ENCODE measurements at regions not wholly inside any gene's neighbourhood (a gene's known extent, or its start where the extent isn't known, plus 50 kb on each side); places are given as distances from the start of the nearest gene placed in this dataset.
"Not testable (repeated sequence)": the region's sequence is repeated elsewhere in the genome, so short reads cannot be mapped to it uniquely, and the experiment has no call there.

- Histone ChIP-seq H3K27ac (ENCODE audit: low read depth in 1 of 2, low read length in 1 of 2) (no peak overlapping the region), H3K36me3 (ENCODE audit: control insufficient read depth in 2 of 2, insufficient read depth in 2 of 2, low read length in 1 of 2) (no peaks in the 10 kb centered on the region), H3K4me3 (ENCODE audit: low read length in 2 of 2) (no peak overlapping the region), H3K9me3 (ENCODE audit: control insufficient read depth in 2 of 2, insufficient read depth in 1 of 2, low read length in 1 of 2) (no peaks in the 10 kb centered on the region), H3K4me1 (ENCODE audit: control insufficient read depth in 2 of 2, insufficient read depth in 2 of 2, low read length in 2 of 2) (no peaks in the 10 kb centered on the region), H3K27me3 (ENCODE audit: control insufficient read depth in 2 of 2, insufficient read depth in 1 of 2, low read length in 1 of 2) (no peaks in the 10 kb centered on the region)
- DNase-seq (ENCODE audit: low read depth in 6 of 9, low spot score in 9 of 9) = no peak
- 98% methylated on average over 4 of the region's 4 CpGs for WGBS
Measured at GRCh38 chr7:36055207-36055606, 97.8 kb upstream of the EEPD1 start.

GRCh38 chr7:36057323-36057722 is 95.7 kb upstream of the EEPD1 start:
- Histone ChIP-seq H3K27ac (ENCODE audit: low read depth in 1 of 2, low read length in 1 of 2) (no peak overlapping the region), H3K36me3 (ENCODE audit: control insufficient read depth in 2 of 2, insufficient read depth in 2 of 2, low read length in 1 of 2) (no peaks in the 10 kb centered on the region), H3K4me1 (ENCODE audit: control insufficient read depth in 2 of 2, insufficient read depth in 2 of 2, low read length in 2 of 2) (no peaks in the 10 kb centered on the region), H3K9me3 (ENCODE audit: control insufficient read depth in 2 of 2, insufficient read depth in 1 of 2, low read length in 1 of 2) (no peaks in the 10 kb centered on the region), H3K27me3 (ENCODE audit: control insufficient read depth in 2 of 2, insufficient read depth in 1 of 2, low read length in 1 of 2) (no peaks in the 10 kb centered on the region), H3K4me3 (ENCODE audit: low read length in 2 of 2) (no peak overlapping the region)
- WGBS = 95% methylated on average over 4 of the region's 4 CpGs
- no peak for DNase-seq (ENCODE audit: low read depth in 6 of 9, low spot score in 9 of 9)

DNA sequence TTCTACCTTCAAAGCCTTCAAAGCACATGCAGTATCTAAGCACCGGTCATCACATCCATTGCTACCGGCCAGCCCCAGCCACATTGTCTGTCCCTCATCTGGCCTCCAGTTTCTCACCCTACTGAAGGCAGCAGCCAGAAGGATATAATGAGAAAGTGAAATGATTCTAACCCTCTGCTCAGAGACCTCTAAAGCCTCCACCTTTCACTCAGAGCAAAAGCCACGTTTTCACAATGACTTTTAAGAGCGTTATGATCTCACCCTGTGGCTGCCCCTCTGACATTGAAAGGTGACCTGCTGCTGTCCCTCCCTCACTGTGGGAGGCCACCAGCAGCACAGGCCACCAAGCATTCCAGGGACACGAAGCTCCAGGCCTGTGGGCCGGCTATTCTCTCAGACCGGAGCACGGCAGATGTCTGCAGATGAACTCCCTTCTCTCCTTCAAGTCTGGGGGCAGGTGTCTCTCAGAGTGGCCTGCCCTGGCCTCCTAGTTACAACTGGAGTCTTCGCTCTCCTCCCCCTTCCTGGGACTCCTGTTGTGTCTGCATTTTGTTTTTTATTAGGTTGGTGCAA is 94.9 kb upstream of the EEPD1 start:
- no peaks in the 10 kb centered on the region for H3K4me1 ChIP-seq (ENCODE audit: control insufficient read depth in 2 of 2, insufficient read depth in 2 of 2, low read length in 2 of 2)
- no peaks in the 10 kb centered on the region for H3K36me3 ChIP-seq (ENCODE audit: control insufficient read depth in 2 of 2, insufficient read depth in 2 of 2, low read length in 1 of 2)
- no peaks in the 10 kb centered on the region for H3K9me3 ChIP-seq (ENCODE audit: control insufficient read depth in 2 of 2, insufficient read depth in 1 of 2, low read length in 1 of 2)
- H3K4me3 ChIP-seq (ENCODE audit: low read length in 2 of 2) = no peak overlapping the region
- H3K27ac ChIP-seq (ENCODE audit: low read depth in 1 of 2, low read length in 1 of 2) = no peak overlapping the region
- H3K27me3 ChIP-seq (ENCODE audit: control insufficient read depth in 2 of 2, insufficient read depth in 1 of 2, low read length in 1 of 2) = no peaks in the 10 kb centered on the region
- 96% methylated on average over 9 of the region's 9 CpGs for WGBS
- no peak for DNase-seq (ENCODE audit: low read depth in 6 of 9, low spot score in 9 of 9)

- WGBS = 98% methylated on average over 11 of the region's 11 CpGs
- not testable (repeated sequence) for H3K36me3 ChIP-seq (ENCODE audit: control insufficient read depth in 2 of 2, insufficient read depth in 2 of 2, low read length in 1 of 2); DNase-seq (ENCODE audit: low read depth in 6 of 9, low spot score in 9 of 9); H3K9me3 ChIP-seq (ENCODE audit: control insufficient read depth in 2 of 2, insufficient read depth in 1 of 2, low read length in 1 of 2); H3K27me3 ChIP-seq (ENCODE audit: control insufficient read depth in 2 of 2, insufficient read depth in 1 of 2, low read length in 1 of 2); H3K4me1 ChIP-seq (ENCODE audit: control insufficient read depth in 2 of 2, insufficient read depth in 2 of 2, low read length in 2 of 2); H3K27ac ChIP-seq (ENCODE audit: low read depth in 1 of 2, low read length in 1 of 2); H3K4me3 ChIP-seq (ENCODE audit: low read length in 2 of 2)
Measured at GRCh38 chr7:36060388-36060787, 92.7 kb upstream of the EEPD1 start.

GRCh38 chr7:36062154-36062815 is 90.8 kb upstream of the EEPD1 start:
- H3K4me3 ChIP-seq (ENCODE audit: low read length in 2 of 2) = no peak overlapping the region
- H3K4me1 ChIP-seq (ENCODE audit: control insufficient read depth in 2 of 2, insufficient read depth in 2 of 2, low read length in 2 of 2) = no peaks in the 10 kb centered on the region
- no peak for DNase-seq (ENCODE audit: low read depth in 6 of 9, low spot score in 9 of 9)
- no peaks in the 10 kb centered on the region for H3K27me3 ChIP-seq (ENCODE audit: control insufficient read depth in 2 of 2, insufficient read depth in 1 of 2, low read length in 1 of 2)
- no peak overlapping the region for H3K27ac ChIP-seq (ENCODE audit: low read depth in 1 of 2, low read length in 1 of 2)
- H3K36me3 ChIP-seq (ENCODE audit: control insufficient read depth in 2 of 2, insufficient read depth in 2 of 2, low read length in 1 of 2) = no peaks in the 10 kb centered on the region
- H3K9me3 ChIP-seq (ENCODE audit: control insufficient read depth in 2 of 2, insufficient read depth in 1 of 2, low read length in 1 of 2) = no peaks in the 10 kb centered on the region
- 98% methylated on average over 4 of the region's 4 CpGs for WGBS

- H3K4me1 ChIP-seq (ENCODE audit: control insufficient read depth in 2 of 2, insufficient read depth in 2 of 2, low read length in 2 of 2) = no peaks in the 10 kb centered on the region
- no peak overlapping the region for H3K27ac ChIP-seq (ENCODE audit: low read depth in 1 of 2, low read length in 1 of 2)
- 96% methylated on average over 3 of the region's 3 CpGs for WGBS
- no peak overlapping the region for H3K4me3 ChIP-seq (ENCODE audit: low read length in 2 of 2)
- no peak for DNase-seq (ENCODE audit: low read depth in 6 of 9, low spot score in 9 of 9)
- no peaks in the 10 kb centered on the region for H3K27me3 ChIP-seq (ENCODE audit: control insufficient read depth in 2 of 2, insufficient read depth in 1 of 2, low read length in 1 of 2)
- no peaks in the 10 kb centered on the region for H3K36me3 ChIP-seq (ENCODE audit: control insufficient read depth in 2 of 2, insufficient read depth in 2 of 2, low read length in 1 of 2)
- H3K9me3 ChIP-seq (ENCODE audit: control insufficient read depth in 2 of 2, insufficient read depth in 1 of 2, low read length in 1 of 2) = no peaks in the 10 kb centered on the region
Measured at GRCh38 chr7:36064676-36065075, 88.4 kb upstream of the EEPD1 start.

- WGBS = 96% methylated on average over 10 of the region's 10 CpGs
- not testable (repeated sequence) for H3K4me3 ChIP-seq (ENCODE audit: low read length in 2 of 2); H3K36me3 ChIP-seq (ENCODE audit: control insufficient read depth in 2 of 2, insufficient read depth in 2 of 2, low read length in 1 of 2); DNase-seq (ENCODE audit: low read depth in 6 of 9, low spot score in 9 of 9); H3K27me3 ChIP-seq (ENCODE audit: control insufficient read depth in 2 of 2, insufficient read depth in 1 of 2, low read length in 1 of 2); H3K4me1 ChIP-seq (ENCODE audit: control insufficient read depth in 2 of 2, insufficient read depth in 2 of 2, low read length in 2 of 2); H3K9me3 ChIP-seq (ENCODE audit: control insufficient read depth in 2 of 2, insufficient read depth in 1 of 2, low read length in 1 of 2); H3K27ac ChIP-seq (ENCODE audit: low read depth in 1 of 2, low read length in 1 of 2)
Measured at GRCh38 chr7:36065563-36066342, 87.3 kb upstream of the EEPD1 start.

GRCh38 chr7:36066343-36066664 is 86.8 kb upstream of the EEPD1 start:
- Histone ChIP-seq H3K36me3 (ENCODE audit: control insufficient read depth in 2 of 2, insufficient read depth in 2 of 2, low read length in 1 of 2) (no peaks in the 10 kb centered on the region), H3K4me1 (ENCODE audit: control insufficient read depth in 2 of 2, insufficient read depth in 2 of 2, low read length in 2 of 2) (no peaks in the 10 kb centered on the region), H3K9me3 (ENCODE audit: control insufficient read depth in 2 of 2, insufficient read depth in 1 of 2, low read length in 1 of 2) (no peaks in the 10 kb centered on the region), H3K27me3 (ENCODE audit: control insufficient read depth in 2 of 2, insufficient read depth in 1 of 2, low read length in 1 of 2) (no peaks in the 10 kb centered on the region), H3K4me3 (ENCODE audit: low read length in 2 of 2) (no peak overlapping the region), H3K27ac (ENCODE audit: low read depth in 1 of 2, low read length in 1 of 2) (no peak overlapping the region)
- 97% methylated on average over 3 of the region's 3 CpGs for WGBS
- DNase-seq (ENCODE audit: low read depth in 6 of 9, low spot score in 9 of 9) = no peak

- no peaks in the 10 kb centered on the region for H3K27me3 ChIP-seq (ENCODE audit: control insufficient read depth in 2 of 2, insufficient read depth in 1 of 2, low read length in 1 of 2)
- no peaks in the 10 kb centered on the region for H3K9me3 ChIP-seq (ENCODE audit: control insufficient read depth in 2 of 2, insufficient read depth in 1 of 2, low read length in 1 of 2)
- DNase-seq (ENCODE audit: low read depth in 6 of 9, low spot score in 9 of 9) = no peak
- no peak overlapping the region for H3K4me3 ChIP-seq (ENCODE audit: low read length in 2 of 2)
- no peaks in the 10 kb centered on the region for H3K36me3 ChIP-seq (ENCODE audit: control insufficient read depth in 2 of 2, insufficient read depth in 2 of 2, low read length in 1 of 2)
- WGBS = 95% methylated on average over 8 of the region's 8 CpGs
- no peak overlapping the region for H3K27ac ChIP-seq (ENCODE audit: low read depth in 1 of 2, low read length in 1 of 2)
- H3K4me1 ChIP-seq (ENCODE audit: control insufficient read depth in 2 of 2, insufficient read depth in 2 of 2, low read length in 2 of 2) = no peaks in the 10 kb centered on the region
Measured at GRCh38 chr7:36070230-36070629, 82.8 kb upstream of the EEPD1 start.
